ENCODE measurements at regions not wholly inside any gene's neighbourhood (a gene's known extent, or its start where the extent isn't known, plus 50 kb on each side); places are given as distances from the start of the nearest gene placed in this dataset.
A peak's percentile ranks its signal among the peaks of the same experiment; 100 is the strongest.

- Histone ChIP-seq H3K27ac (peak overlapping the region; percentile 23; the same call in 1 of the 2 replicates), H3K4me3 (no peak overlapping the region), H3K4me1 (replicated peaks) (peaks cover 25% of the 10 kb centered on the region), H3K9me3 (replicated peaks) (peaks cover 62% of the 10 kb centered on the region), H3K27me3 (replicated peaks) (no peaks in the 10 kb centered on the region), H3K36me3 (no peaks in the 10 kb centered on the region)
- no peak for DNase-seq (ENCODE audit: low read depth in 1 of 2, low spot score in 2 of 2)
Measured at GRCh38 chr11:70762810-70763209, 364.5 kb downstream of the CTTN start.

- no peak overlapping the region for H3K27ac ChIP-seq
- peaks cover 65% of the 10 kb centered on the region for H3K9me3 ChIP-seq (replicated peaks)
Measured at GRCh38 chr11:70763606-70764005, 365.3 kb downstream of the CTTN start.

GRCh38 chr11:70764356-70764905 is 366.1 kb downstream of the CTTN start:
- no peak for DNase-seq (ENCODE audit: low read depth in 1 of 2, low spot score in 2 of 2)
- no peak overlapping the region for H3K27ac ChIP-seq
- H3K9me3 ChIP-seq (replicated peaks) = peaks cover 69% of the 10 kb centered on the region
- no peaks in the 10 kb centered on the region for H3K36me3 ChIP-seq
- H3K4me1 ChIP-seq (replicated peaks) = peaks cover 25% of the 10 kb centered on the region
- H3K4me3 ChIP-seq = no peak overlapping the region
- H3K27me3 ChIP-seq (replicated peaks) = no peaks in the 10 kb centered on the region

More at GRCh38 chr11:70763606-70764005, 365.3 kb downstream of the CTTN start:
- no peaks in the 10 kb centered on the region for H3K27me3 ChIP-seq (replicated peaks)
- H3K36me3 ChIP-seq = no peaks in the 10 kb centered on the region
- peaks cover 25% of the 10 kb centered on the region for H3K4me1 ChIP-seq (replicated peaks)
- H3K4me3 ChIP-seq = no peak overlapping the region
- peak; percentile 45 to 70 for DNase-seq (ENCODE audit: low read depth in 1 of 2, low spot score in 2 of 2)

- Histone ChIP-seq H3K27ac (no peak overlapping the region), H3K4me3 (no peak overlapping the region), H3K27me3 (replicated peaks) (no peaks in the 10 kb centered on the region), H3K9me3 (replicated peaks) (peaks cover 77% of the 10 kb centered on the region), H3K4me1 (replicated peaks) (peaks cover 17% of the 10 kb centered on the region), H3K36me3 (no peaks in the 10 kb centered on the region)
- no peak for DNase-seq (ENCODE audit: low read depth in 1 of 2, low spot score in 2 of 2)
Measured at GRCh38 chr11:70766901-70767300, 368.6 kb downstream of the CTTN start.

GRCh38 chr11:70768346-70769095 is 370.2 kb downstream of the CTTN start:
- H3K27me3 ChIP-seq (replicated peaks) = no peaks in the 10 kb centered on the region
- H3K36me3 ChIP-seq = no peaks in the 10 kb centered on the region
- no peak overlapping the region for H3K27ac ChIP-seq
- no peak overlapping the region for H3K4me3 ChIP-seq
- DNase-seq (ENCODE audit: low read depth in 1 of 2, low spot score in 2 of 2) = no peak
- H3K9me3 ChIP-seq (replicated peaks) = peaks cover 66% of the 10 kb centered on the region
- H3K4me1 ChIP-seq (replicated peaks) = peaks cover 2% of the 10 kb centered on the region

- Histone ChIP-seq H3K36me3 (no peaks in the 10 kb centered on the region), H3K27me3 (replicated peaks) (no peaks in the 10 kb centered on the region), H3K9me3 (replicated peaks) (peaks cover 64% of the 10 kb centered on the region), H3K4me1 (replicated peaks) (no peaks in the 10 kb centered on the region), H3K4me3 (no peak overlapping the region), H3K27ac (no peak overlapping the region)
- DNase-seq (ENCODE audit: low read depth in 1 of 2, low spot score in 2 of 2) = no peak
Measured at GRCh38 chr11:70769106-70769505, 370.8 kb downstream of the CTTN start.

GRCh38 chr11:70769521-70769920 is 371.2 kb downstream of the CTTN start:
- DNase-seq (ENCODE audit: low read depth in 1 of 2, low spot score in 2 of 2) = no peak
- Histone ChIP-seq H3K4me1 (replicated peaks) (no peaks in the 10 kb centered on the region), H3K27ac (no peak overlapping the region), H3K36me3 (no peaks in the 10 kb centered on the region), H3K4me3 (no peak overlapping the region), H3K27me3 (replicated peaks) (no peaks in the 10 kb centered on the region), H3K9me3 (replicated peaks) (peaks cover 64% of the 10 kb centered on the region)

GRCh38 chr11:70771099-70771885 is 373.0 kb downstream of the CTTN start:
- DNase-seq (ENCODE audit: low read depth in 1 of 2, low spot score in 2 of 2) = no peak
- no peaks in the 10 kb centered on the region for H3K36me3 ChIP-seq
- no peaks in the 10 kb centered on the region for H3K4me1 ChIP-seq (replicated peaks)
- H3K27me3 ChIP-seq (replicated peaks) = no peaks in the 10 kb centered on the region
- no peak overlapping the region for H3K27ac ChIP-seq
- H3K4me3 ChIP-seq = no peak overlapping the region
- peaks cover 65% of the 10 kb centered on the region for H3K9me3 ChIP-seq (replicated peaks)

GRCh38 chr11:70772950-70773349 is 374.6 kb downstream of the CTTN start:
- H3K27me3 ChIP-seq (replicated peaks) = no peaks in the 10 kb centered on the region
- no peaks in the 10 kb centered on the region for H3K4me1 ChIP-seq (replicated peaks)
- H3K27ac ChIP-seq = no peak overlapping the region
- no peak overlapping the region for H3K4me3 ChIP-seq
- H3K36me3 ChIP-seq = no peaks in the 10 kb centered on the region
- H3K9me3 ChIP-seq (replicated peaks) = peaks cover 61% of the 10 kb centered on the region
- no peak for DNase-seq (ENCODE audit: low read depth in 1 of 2, low spot score in 2 of 2)

GRCh38 chr11:70775386-70776075 is 377.2 kb downstream of the CTTN start:
- no peak for DNase-seq (ENCODE audit: low read depth in 1 of 2, low spot score in 2 of 2)
- Histone ChIP-seq H3K4me3 (no peak overlapping the region), H3K27ac (no peak overlapping the region), H3K4me1 (replicated peaks) (no peaks in the 10 kb centered on the region), H3K36me3 (no peaks in the 10 kb centered on the region), H3K9me3 (replicated peaks) (peaks cover 46% of the 10 kb centered on the region), H3K27me3 (replicated peaks) (no peaks in the 10 kb centered on the region)

GRCh38 chr11:70776914-70777532 is 378.7 kb downstream of the CTTN start:
- H3K9me3 ChIP-seq (replicated peaks) = peaks cover 43% of the 10 kb centered on the region

GRCh38 chr11:70778883-70779282 is 380.6 kb downstream of the CTTN start:
- Histone ChIP-seq H3K27me3 (replicated peaks) (no peaks in the 10 kb centered on the region), H3K4me3 (no peak overlapping the region), H3K27ac (no peak overlapping the region), H3K4me1 (replicated peaks) (no peaks in the 10 kb centered on the region), H3K9me3 (replicated peaks) (peaks cover 55% of the 10 kb centered on the region), H3K36me3 (no peaks in the 10 kb centered on the region)
- no peak for DNase-seq (ENCODE audit: low read depth in 1 of 2, low spot score in 2 of 2)

More at GRCh38 chr11:70776914-70777532, 378.7 kb downstream of the CTTN start:
- H3K27ac ChIP-seq = no peak overlapping the region
- H3K4me1 ChIP-seq (replicated peaks) = no peaks in the 10 kb centered on the region
- DNase-seq (ENCODE audit: low read depth in 1 of 2, low spot score in 2 of 2) = no peak
- no peak overlapping the region for H3K4me3 ChIP-seq
- H3K36me3 ChIP-seq = no peaks in the 10 kb centered on the region
- H3K27me3 ChIP-seq (replicated peaks) = no peaks in the 10 kb centered on the region

GRCh38 chr11:70779433-70780245 is 381.3 kb downstream of the CTTN start:
- peaks cover 59% of the 10 kb centered on the region for H3K9me3 ChIP-seq (replicated peaks)
- no peaks in the 10 kb centered on the region for H3K27me3 ChIP-seq (replicated peaks)
- no peaks in the 10 kb centered on the region for H3K36me3 ChIP-seq
- H3K27ac ChIP-seq = no peak overlapping the region
- no peak overlapping the region for H3K4me3 ChIP-seq
- H3K4me1 ChIP-seq (replicated peaks) = no peaks in the 10 kb centered on the region
- no peak for DNase-seq (ENCODE audit: low read depth in 1 of 2, low spot score in 2 of 2)

All from SJSA1 (cell line).